Esophagus squamous epithelium (tissue), 4 donors: ENCODE measurements at regions not wholly inside any gene's neighbourhood (a gene's known extent, or its start where the extent isn't known, plus 50 kb on each side); places are given as distances from the start of the nearest gene placed in this dataset.

Experiments
- CTCF ChIP-seq, 6 experiments: fragments of 450-650 bp in 4 of 6; fragments of 200-600 bp in 2 of 6; sonication (generic) in 2 of 6; IDR thresholded peaks; one replicate each; pipeline ENCODE4 v1.5.1; 2016 to 2019; ENCODE audit warnings: antibody characterized with exemption in 6 of 6, mild to moderate bottlenecking in 4 of 6, moderate library complexity in 4 of 6
- POLR2A ChIP-seq, 4 donors: fragments of 450-650 bp; IDR thresholded peaks; one replicate each; pipeline ENCODE4 v1.6.1; 2017; ENCODE audit warnings: antibody characterized with exemption in 4 of 4, mild to moderate bottlenecking in 4 of 4, moderate library complexity in 3 of 4

- TF ChIP-seq POLR2A (IDR thresholded peaks at IDR 0.05) (no peak), CTCF (IDR thresholded peaks at IDR 0.05) (peak in 1 of 6 experiments; percentile 24)
These were observed 131.8 kb upstream of the ENPEP start for GRCh38 chr4:110344165-110344564.
